ENCODE measurements at regions not wholly inside any gene's neighbourhood (a gene's known extent, or its start where the extent isn't known, plus 50 kb on each side); places are given as distances from the start of the nearest gene placed in this dataset.

GRCh38 chr4:123481717-123482116 lies 85.1 kb downstream of the SPRY1 start:
- no peak for TF ChIP-seq EZH2 (IDR thresholded peaks at IDR 0.05; ENCODE audit: insufficient read depth, low read length)
- TF ChIP-seq, protein P1, sequence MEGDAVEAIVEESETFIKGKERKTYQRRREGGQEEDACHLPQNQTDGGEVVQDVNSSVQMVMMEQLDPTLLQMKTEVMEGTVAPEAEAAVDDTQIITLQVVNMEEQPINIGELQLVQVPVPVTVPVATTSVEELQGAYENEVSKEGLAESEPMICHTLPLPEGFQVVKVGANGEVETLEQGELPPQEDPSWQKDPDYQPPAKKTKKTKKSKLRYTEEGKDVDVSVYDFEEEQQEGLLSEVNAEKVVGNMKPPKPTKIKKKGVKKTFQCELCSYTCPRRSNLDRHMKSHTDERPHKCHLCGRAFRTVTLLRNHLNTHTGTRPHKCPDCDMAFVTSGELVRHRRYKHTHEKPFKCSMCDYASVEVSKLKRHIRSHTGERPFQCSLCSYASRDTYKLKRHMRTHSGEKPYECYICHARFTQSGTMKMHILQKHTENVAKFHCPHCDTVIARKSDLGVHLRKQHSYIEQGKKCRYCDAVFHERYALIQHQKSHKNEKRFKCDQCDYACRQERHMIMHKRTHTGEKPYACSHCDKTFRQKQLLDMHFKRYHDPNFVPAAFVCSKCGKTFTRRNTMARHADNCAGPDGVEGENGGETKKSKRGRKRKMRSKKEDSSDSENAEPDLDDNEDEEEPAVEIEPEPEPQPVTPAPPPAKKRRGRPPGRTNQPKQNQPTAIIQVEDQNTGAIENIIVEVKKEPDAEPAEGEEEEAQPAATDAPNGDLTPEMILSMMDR (IDR thresholded peaks at IDR 0.05; ENCODE audit: insufficient read depth, low read depth, low read length): no peak
